ENCODE measurements at regions not wholly inside any gene's neighbourhood (a gene's known extent, or its start where the extent isn't known, plus 50 kb on each side); places are given as distances from the start of the nearest gene placed in this dataset.

GRCh38 chr9:2425676-2426075 lies 195.9 kb upstream of the VLDLR start:
- Histone ChIP-seq H3K14ac (replicated peaks; ENCODE audit: low read depth, low read length) (no peak overlapping the region), H3K9me3 (ENCODE audit: control insufficient read depth, insufficient read depth, low read length) (no peaks in the 10 kb centered on the region), H3K79me1 (ENCODE audit: low read depth in 1 of 2, low read length in 2 of 2) (no peaks in the 10 kb centered on the region), H3K9ac (ENCODE audit: low read depth, low read length) (no peak overlapping the region), H4K5ac (ENCODE audit: low read depth, low read length) (no peak overlapping the region), H3K4me1 (ENCODE audit: control insufficient read depth, insufficient read depth, low read length) (0 out of 2 replicates have a peak, but pooled peaks cover 2% of the 10 kb centered on the region), H3K4me2 (ENCODE audit: low read depth, low read length) (no peak overlapping the region), H4K91ac (ENCODE audit: insufficient read depth, low read depth, low read length) (no peak overlapping the region), H4K20me1 (ENCODE audit: insufficient read depth, low read length) (no peaks in the 10 kb centered on the region), H3K36me3 (ENCODE audit: control insufficient read depth, insufficient read depth, low read length) (no peaks in the 10 kb centered on the region), H3K4ac (ENCODE audit: low read depth, low read length) (no peak overlapping the region), H3K27ac (ENCODE audit: insufficient read depth, low read length) (no peak overlapping the region), H3K4me3 (ENCODE audit: insufficient read depth, low read depth, low read length) (no peak overlapping the region), H2AK9ac (replicated peaks; ENCODE audit: low read depth, low read length, poor library complexity) (no peak overlapping the region), H3K56ac (ENCODE audit: extremely low read depth, insufficient read depth, low read length) (no peak overlapping the region), H3K23ac (ENCODE audit: low read depth, low read length) (no peak overlapping the region), H3K27me3 (ENCODE audit: control insufficient read depth, insufficient read depth, low read length) (peaks cover 3% of the 10 kb centered on the region; the same call in 1 of the 2 replicates), H2BK120ac (ENCODE audit: low read depth, low read length) (no peak overlapping the region), H4K8ac (ENCODE audit: low read depth in 2 of 2, low read length in 2 of 2) (no peak overlapping the region), H2BK15ac (ENCODE audit: low read depth, low read length) (no peak overlapping the region), H2BK20ac (ENCODE audit: low read depth, low read length) (no peak overlapping the region), H3K9me1 (ENCODE audit: insufficient read depth, low read length) (no peaks in the 10 kb centered on the region), H2AK5ac (ENCODE audit: low read depth, low read length) (no peak overlapping the region), H2BK5ac (ENCODE audit: low read depth, low read length, poor library complexity, severe bottlenecking) (no peak overlapping the region), H3K18ac (ENCODE audit: low read depth, low read length) (no peak overlapping the region), H2AFZ (replicated peaks; ENCODE audit: low read length, poor library complexity) (no peak overlapping the region)
- no TSS peak for BruUV-seq (replicated peaks)
- CTCF ChIA-PET: no interaction called here
- dilution Hi-C loops (cut with HindIII; ENCODE audit: low sequenced_read_pairs, unreplicated experiment) (no loop called here), in situ Hi-C loops (cut with MboI; ENCODE audit: low sequenced_read_pairs) (no loop called here), intact Hi-C loops (cut with micrococcal nuclease) (no loop called here)
- 100% methylated on average over 1 of the region's 2 CpGs; no CpG with 5 or more reads in 1 of the 2 experiments for WGBS, 2 experiments (ENCODE audit: extremely low coverage in 2 of 2, insufficient read length in 1 of 2)
- DNase-seq (no peak), ATAC-seq (ENCODE audit: low read depth) (no peak)
- POLR2A ChIA-PET (ENCODE audit: unreplicated experiment): no interaction called here
- TF ChIP-seq CTCF (conservative IDR thresholded peaks at IDR 0.05; ENCODE audit: low read depth, low read length) (no peak), NFE2L2 (IDR thresholded peaks at IDR 0.05; ENCODE audit: low read depth, low read length) (no peak), RAD21 (IDR thresholded peaks at IDR 0.05; ENCODE audit: low read length) (no peak), CHD1 (IDR thresholded peaks at IDR 0.05; ENCODE audit: low read depth, low read length) (no peak), FOS (IDR thresholded peaks at IDR 0.05; ENCODE audit: low read depth, low read length) (no peak), CEBPB (IDR thresholded peaks at IDR 0.05; ENCODE audit: low read depth, low read length) (no peak), MAFK (IDR thresholded peaks at IDR 0.05; ENCODE audit: low read depth, low read length) (no peak), ELK1 (IDR thresholded peaks at IDR 0.05; ENCODE audit: borderline replicate concordance, low read depth, low read length) (no peak), MXI1 (IDR thresholded peaks at IDR 0.05; ENCODE audit: borderline replicate concordance, low read depth, low read length) (no peak), POLR2A (IDR thresholded peaks at IDR 0.05; ENCODE audit: low read depth, low read length) (no peak), RCOR1 (IDR thresholded peaks at IDR 0.05; ENCODE audit: insufficient replicate concordance, low read length) (no peak), RFX5 (IDR thresholded peaks at IDR 0.05; ENCODE audit: low read depth, low read length) (no peak), SMC3 (IDR thresholded peaks at IDR 0.05; ENCODE audit: low read depth, low read length) (no peak), MAZ (IDR thresholded peaks at IDR 0.05; ENCODE audit: borderline replicate concordance, low read depth, low read length) (no peak), BHLHE40 (IDR thresholded peaks at IDR 0.05; ENCODE audit: low read depth, low read length) (no peak), USF2 (IDR thresholded peaks at IDR 0.05; ENCODE audit: low read depth, low read length) (no peak)

All from IMR-90 (cell line).